ENCODE measurements at regions not wholly inside any gene's neighbourhood (a gene's known extent, or its start where the extent isn't known, plus 50 kb on each side); places are given as distances from the start of the nearest gene placed in this dataset.

DNA sequence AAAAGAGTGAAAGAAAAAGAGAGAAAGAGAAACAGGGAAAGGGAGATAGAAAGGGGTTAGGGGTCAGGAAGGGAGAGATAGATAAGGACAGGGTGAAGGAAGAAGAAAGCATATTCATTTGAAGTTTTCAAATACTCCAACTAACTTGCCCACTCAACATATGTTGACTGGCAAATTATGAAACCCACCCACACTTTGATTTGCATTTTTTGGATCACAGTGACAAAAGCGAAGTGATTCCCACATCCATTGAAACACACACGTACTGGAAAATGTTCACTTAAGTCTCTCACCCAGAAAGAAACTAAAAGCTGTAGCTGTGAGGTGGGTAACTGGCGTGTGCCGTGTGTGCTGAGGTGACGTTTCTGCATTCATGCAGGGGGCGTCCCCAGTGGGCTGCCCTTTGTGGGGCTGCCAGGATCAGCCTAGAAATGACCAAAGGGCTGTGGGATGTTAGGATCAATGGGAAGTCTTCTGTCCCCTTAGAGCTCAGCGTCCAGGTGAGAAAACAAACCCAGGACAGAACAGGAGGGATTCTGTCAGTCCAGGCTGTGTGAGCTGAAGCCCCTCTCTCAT lies 134.9 kb upstream of the ADARB2 start:
- TF ChIP-seq POLR2A (IDR thresholded peaks at IDR 0.05), result no peak
- TF ChIP-seq, protein P1, sequence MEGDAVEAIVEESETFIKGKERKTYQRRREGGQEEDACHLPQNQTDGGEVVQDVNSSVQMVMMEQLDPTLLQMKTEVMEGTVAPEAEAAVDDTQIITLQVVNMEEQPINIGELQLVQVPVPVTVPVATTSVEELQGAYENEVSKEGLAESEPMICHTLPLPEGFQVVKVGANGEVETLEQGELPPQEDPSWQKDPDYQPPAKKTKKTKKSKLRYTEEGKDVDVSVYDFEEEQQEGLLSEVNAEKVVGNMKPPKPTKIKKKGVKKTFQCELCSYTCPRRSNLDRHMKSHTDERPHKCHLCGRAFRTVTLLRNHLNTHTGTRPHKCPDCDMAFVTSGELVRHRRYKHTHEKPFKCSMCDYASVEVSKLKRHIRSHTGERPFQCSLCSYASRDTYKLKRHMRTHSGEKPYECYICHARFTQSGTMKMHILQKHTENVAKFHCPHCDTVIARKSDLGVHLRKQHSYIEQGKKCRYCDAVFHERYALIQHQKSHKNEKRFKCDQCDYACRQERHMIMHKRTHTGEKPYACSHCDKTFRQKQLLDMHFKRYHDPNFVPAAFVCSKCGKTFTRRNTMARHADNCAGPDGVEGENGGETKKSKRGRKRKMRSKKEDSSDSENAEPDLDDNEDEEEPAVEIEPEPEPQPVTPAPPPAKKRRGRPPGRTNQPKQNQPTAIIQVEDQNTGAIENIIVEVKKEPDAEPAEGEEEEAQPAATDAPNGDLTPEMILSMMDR (IDR thresholded peaks at IDR 0.05), result no peak
